Neural progenitor cell (in vitro differentiated cells): ENCODE measurements at regions not wholly inside any gene's neighbourhood (a gene's known extent, or its start where the extent isn't known, plus 50 kb on each side); places are given as distances from the start of the nearest gene placed in this dataset.
"Not testable (repeated sequence)": the region's sequence is repeated elsewhere in the genome, so short reads cannot be mapped to it uniquely, and the experiment has no call there.

Experiments
- DNase-seq: peaks from one replicate; pipeline ENCODE4 v3.0.0-alpha.2; 2016; ENCODE audit warnings: low spot score
- H2AFZ ChIP-seq: fragments of 200-600 bp; sonication (generic); replicated peaks from 2 replicates; pipeline ENCODE4 v1.6.1; 2016; ENCODE audit warnings: antibody characterized with exemption
- H3F3A ChIP-seq: fragments of 200-600 bp; sonication (generic); 2 replicates; pipeline ENCODE4 v1.6.1; 2016; ENCODE audit warnings: antibody characterized with exemption, low read depth
- H3K27ac ChIP-seq: fragments of 200-600 bp; sonication (generic); 2 replicates; pipeline ENCODE4 v1.5.1; 2016; ENCODE audit warnings: mild to moderate bottlenecking
- H3K27me3 ChIP-seq: fragments of 200-600 bp; sonication (generic); 2 replicates; pipeline ENCODE4 v1.6.1; 2016; ENCODE audit warnings: mild to moderate bottlenecking, moderate library complexity
- H3K36me3 ChIP-seq: fragments of 200-600 bp; sonication (generic); 2 replicates; pipeline ENCODE4 v1.5.1; 2016
- H3K4me1 ChIP-seq: fragments of 200-600 bp; sonication (generic); 2 replicates; pipeline ENCODE4 v1.6.1; 2016; ENCODE audit warnings: mixed run types
- H3K4me2 ChIP-seq: fragments of 200-600 bp; sonication (generic); 2 replicates; pipeline ENCODE4 v1.6.1; 2016
- H3K4me3 ChIP-seq: fragments of 200-600 bp; sonication (generic); 2 replicates; pipeline ENCODE4 v1.5.1; 2016
- H3K79me2 ChIP-seq: fragments of 200-600 bp; sonication (generic); 2 replicates; pipeline ENCODE4 v1.6.1; 2016; ENCODE audit warnings: low read depth
- H3K9ac ChIP-seq: fragments of 200-600 bp; sonication (generic); 2 replicates; pipeline ENCODE4 v1.6.1; 2016
- H3K9me3 ChIP-seq: fragments of 200-600 bp; sonication (generic); 2 replicates; pipeline ENCODE4 v1.5.1; 2016; ENCODE audit warnings: low read depth
- H4K20me1 ChIP-seq: fragments of 200-600 bp; sonication (generic); 2 replicates; pipeline ENCODE4 v1.6.1; 2016; ENCODE audit warnings: low read depth
- H3K27ac Mint-ChIP-seq: 3 replicates; pipeline ENCODE4 v1.8.0; 2021; ENCODE audit warnings: mixed read lengths
- H3K27me3 Mint-ChIP-seq: 2 replicates; pipeline ENCODE4 v1.8.0; 2022; ENCODE audit warnings: low read depth, mild to moderate bottlenecking, inconsistent platforms, moderate library complexity, mixed read lengths; ENCODE audit not compliant: insufficient read depth
- H3K36me3 Mint-ChIP-seq: 3 replicates; pipeline ENCODE4 v1.8.0; 2021; ENCODE audit warnings: mixed read lengths
- H3K4me1 Mint-ChIP-seq: 3 replicates; pipeline ENCODE4 v1.8.0; 2021; ENCODE audit warnings: mixed read lengths
- H3K4me3 Mint-ChIP-seq: 3 replicates; pipeline ENCODE4 v1.8.0; 2021; ENCODE audit warnings: mild to moderate bottlenecking, moderate library complexity, mixed read lengths
- H3K9me3 Mint-ChIP-seq: 3 replicates; pipeline ENCODE4 v1.8.0; 2020; ENCODE audit warnings: mixed read lengths
- CTCF ChIP-seq: fragments of 200-600 bp; sonication (generic); IDR thresholded peaks from 2 replicates; pipeline ENCODE4 v1.5.1; 2017; ENCODE audit warnings: antibody characterized with exemption, mild to moderate bottlenecking
- EZH2 ChIP-seq: fragments of 200-600 bp; sonication (generic); IDR thresholded peaks from 2 replicates; pipeline ENCODE4 v1.6.1; 2017; ENCODE audit warnings: antibody characterized with exemption, mild to moderate bottlenecking, moderate library complexity
- EZH2phosphoT487 ChIP-seq: fragments of 200-600 bp; sonication (generic); IDR thresholded peaks from 2 replicates; pipeline ENCODE4 v1.6.1; 2017; ENCODE audit warnings: antibody characterized with exemption

DNA sequence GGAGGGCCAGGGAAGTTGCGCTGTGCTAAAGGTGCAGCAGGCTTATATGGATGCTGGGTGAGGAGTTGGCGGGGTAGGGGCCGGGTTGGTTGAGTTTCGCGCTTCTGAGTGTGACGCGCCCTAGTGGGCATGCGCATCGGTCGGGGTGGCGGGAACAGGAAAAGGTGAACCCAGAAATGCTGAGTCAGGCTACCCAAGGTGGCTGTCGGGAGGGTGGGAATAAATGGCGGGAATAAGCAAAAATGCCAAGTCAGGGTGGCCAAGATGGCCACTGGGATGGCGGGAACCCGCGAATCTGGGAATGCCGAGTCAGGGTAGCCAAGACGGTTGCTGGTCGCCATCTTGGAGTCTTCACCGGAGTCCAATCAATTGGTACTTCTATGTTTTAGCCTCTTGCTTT is 580.0 kb downstream of the SUCLG1 start:
- H3K4me1 ChIP-seq = no peaks in the 10 kb centered on the region
- no peak for DNase-seq
- peaks cover 30% of the 10 kb centered on the region for H3K9me3 Mint-ChIP-seq
- H4K20me1 ChIP-seq = no peaks in the 10 kb centered on the region
- H3K27ac Mint-ChIP-seq = no peak overlapping the region
- no peaks in the 10 kb centered on the region for H3K36me3 ChIP-seq
- no peaks in the 10 kb centered on the region for H3K27me3 ChIP-seq
- no peaks in the 10 kb centered on the region for H3K4me1 Mint-ChIP-seq
- no peaks in the 10 kb centered on the region for H3K79me2 ChIP-seq
- TF ChIP-seq CTCF = no peak
- no peak for TF ChIP-seq EZH2phosphoT487
- TF ChIP-seq EZH2 = no peak
- H3K9ac ChIP-seq = no peak overlapping the region
- no peaks in the 10 kb centered on the region for H3K9me3 ChIP-seq
- no peak overlapping the region for H3K4me3 Mint-ChIP-seq
- H3K4me3 ChIP-seq = no peak overlapping the region
- H3K4me2 ChIP-seq = no peak overlapping the region
- H3K36me3 Mint-ChIP-seq = no peaks in the 10 kb centered on the region
- no peak overlapping the region for H3K27ac ChIP-seq
- H3F3A ChIP-seq = no peaks in the 10 kb centered on the region
- H2AFZ ChIP-seq = no peak overlapping the region
- H3K27me3 Mint-ChIP-seq = peaks cover 3% of the 10 kb centered on the region

DNA sequence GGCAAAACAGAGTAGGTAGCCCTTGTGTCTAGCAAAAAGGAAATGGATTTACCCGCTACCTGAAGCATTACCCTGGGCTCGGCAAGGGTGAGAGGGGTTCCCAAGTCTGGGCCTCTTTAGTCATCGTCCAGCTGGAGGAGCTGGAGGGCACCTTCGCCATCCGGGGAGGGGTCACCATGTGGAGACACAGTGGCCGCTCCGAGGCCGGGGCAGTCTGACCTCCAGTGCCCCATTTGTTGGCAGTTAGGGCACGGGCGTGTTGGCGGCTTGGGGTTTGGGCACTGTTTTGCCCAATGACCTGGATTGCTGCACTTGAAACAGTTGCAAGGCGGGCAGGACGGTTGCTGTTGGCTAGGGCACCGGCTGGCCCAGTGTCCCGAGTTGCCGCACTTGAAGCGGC is 581.8 kb downstream of the SUCLG1 start:
- not testable (repeated sequence) for H4K20me1 ChIP-seq, H3K36me3 Mint-ChIP-seq
- peaks cover 43% of the 10 kb centered on the region for H3K9me3 Mint-ChIP-seq

GRCh38 chr2:83874712-83875430 is 584.2 kb downstream of the SUCLG1 start:
- H2AFZ ChIP-seq = no peak overlapping the region
- H3K4me3 Mint-ChIP-seq = no peak overlapping the region
- H3K27me3 ChIP-seq = no peaks in the 10 kb centered on the region
- H3K4me2 ChIP-seq = no peak overlapping the region
- H3K27ac ChIP-seq = no peak overlapping the region
- no peaks in the 10 kb centered on the region for H3K79me2 ChIP-seq
- no peak overlapping the region for H3K4me3 ChIP-seq
- peaks cover 8% of the 10 kb centered on the region for H3K27me3 Mint-ChIP-seq
- no peaks in the 10 kb centered on the region for H3K4me1 Mint-ChIP-seq
- H3K36me3 Mint-ChIP-seq = no peaks in the 10 kb centered on the region
- no peaks in the 10 kb centered on the region for H4K20me1 ChIP-seq
- TF ChIP-seq EZH2 (no peak), EZH2phosphoT487 (no peak), CTCF (no peak)
- DNase-seq = no peak
- H3K36me3 ChIP-seq = no peaks in the 10 kb centered on the region
- no peak overlapping the region for H3K9ac ChIP-seq
- H3K9me3 Mint-ChIP-seq = peaks cover 43% of the 10 kb centered on the region
- no peak overlapping the region for H3K27ac Mint-ChIP-seq
- no peaks in the 10 kb centered on the region for H3K4me1 ChIP-seq
- no peaks in the 10 kb centered on the region for H3F3A ChIP-seq
- no peaks in the 10 kb centered on the region for H3K9me3 ChIP-seq

More for the DNA sequence above, 581.8 kb downstream of the SUCLG1 start:
- not testable (repeated sequence) for H3K4me1 ChIP-seq, H3K4me3 ChIP-seq, H3K27ac Mint-ChIP-seq, H3K27me3 ChIP-seq, H3K4me1 Mint-ChIP-seq, H3K9ac ChIP-seq, H3K4me3 Mint-ChIP-seq, H3K36me3 ChIP-seq, DNase-seq, H3F3A ChIP-seq, H2AFZ ChIP-seq, H3K9me3 ChIP-seq, H3K79me2 ChIP-seq, H3K27me3 Mint-ChIP-seq, H3K4me2 ChIP-seq, H3K27ac ChIP-seq

GRCh38 chr2:83874066-83874465 is 585.0 kb downstream of the SUCLG1 start:
- H3K27me3 Mint-ChIP-seq = peaks cover 8% of the 10 kb centered on the region
- no peaks in the 10 kb centered on the region for H3K4me1 ChIP-seq
- peaks cover 39% of the 10 kb centered on the region for H3K9me3 Mint-ChIP-seq
- H3K4me2 ChIP-seq = no peak overlapping the region
- no peaks in the 10 kb centered on the region for H3K9me3 ChIP-seq
- no peak overlapping the region for H3K27ac ChIP-seq
- no peak overlapping the region for H3K27ac Mint-ChIP-seq
- H3K4me1 Mint-ChIP-seq = no peaks in the 10 kb centered on the region
- no peaks in the 10 kb centered on the region for H3F3A ChIP-seq
- H3K27me3 ChIP-seq = no peaks in the 10 kb centered on the region
- no peak overlapping the region for H3K4me3 Mint-ChIP-seq
- no peaks in the 10 kb centered on the region for H3K36me3 Mint-ChIP-seq
- H3K9ac ChIP-seq = no peak overlapping the region
- no peak overlapping the region for H3K4me3 ChIP-seq
- no peak for DNase-seq
- no peaks in the 10 kb centered on the region for H4K20me1 ChIP-seq
- H3K79me2 ChIP-seq = no peaks in the 10 kb centered on the region
- no peak overlapping the region for H2AFZ ChIP-seq
- H3K36me3 ChIP-seq = no peaks in the 10 kb centered on the region
- TF ChIP-seq CTCF (no peak), EZH2phosphoT487 (no peak), EZH2 (no peak)
